Right atrium auricular region (tissue), 2 donors: ENCODE measurements at regions not wholly inside any gene's neighbourhood (a gene's known extent, or its start where the extent isn't known, plus 50 kb on each side); places are given as distances from the start of the nearest gene placed in this dataset.
"Not testable (repeated sequence)": the region's sequence is repeated elsewhere in the genome, so short reads cannot be mapped to it uniquely, and the experiment has no call there.

Experiments
- DNase-seq: peaks from one replicate; pipeline ENCODE4 v3.0.0-alpha.2; 2019; ENCODE audit warnings: low spot score
- H3K27ac ChIP-seq, 2 donors: fragments of 200-600 bp; sonication (generic); 1 replicate in 1 of 2; 2 replicates in 1 of 2; pipeline ENCODE4 v1.5.1; 2016 to 2019
- H3K27me3 ChIP-seq, 2 donors: fragments of 200-600 bp; sonication (generic); one replicate each; pipeline versions ENCODE4 v1.5.1 to v1.6.0; 2017 to 2019
- H3K36me3 ChIP-seq: fragments of 200-600 bp; sonication (generic); one replicate; pipeline ENCODE4 v1.5.1; 2016
- H3K4me1 ChIP-seq, 2 donors: fragments of 200-600 bp; sonication (generic); one replicate each; pipeline versions ENCODE4 v1.5.1 to v1.6.0; 2017 to 2019
- H3K4me3 ChIP-seq, 2 donors: fragments of 200-600 bp; sonication (generic); 1 replicate in 1 of 2; 2 replicates in 1 of 2; pipeline ENCODE4 v1.5.1; 2017 to 2019; ENCODE audit warnings: mild to moderate bottlenecking in 1 of 2, moderate library complexity in 1 of 2
- H3K9me3 ChIP-seq, 2 donors: fragments of 200-600 bp; sonication (generic); one replicate each; pipeline ENCODE4 v1.5.1; 2019
- TF ChIP-seq, protein P1 (sequence below), 2 donors: fragments of 200-600 bp; sonication (generic); IDR thresholded peaks; one replicate each; pipeline ENCODE4 v1.5.1; 2019; ENCODE audit warnings: antibody characterized with exemption in 2 of 2

DNA sequence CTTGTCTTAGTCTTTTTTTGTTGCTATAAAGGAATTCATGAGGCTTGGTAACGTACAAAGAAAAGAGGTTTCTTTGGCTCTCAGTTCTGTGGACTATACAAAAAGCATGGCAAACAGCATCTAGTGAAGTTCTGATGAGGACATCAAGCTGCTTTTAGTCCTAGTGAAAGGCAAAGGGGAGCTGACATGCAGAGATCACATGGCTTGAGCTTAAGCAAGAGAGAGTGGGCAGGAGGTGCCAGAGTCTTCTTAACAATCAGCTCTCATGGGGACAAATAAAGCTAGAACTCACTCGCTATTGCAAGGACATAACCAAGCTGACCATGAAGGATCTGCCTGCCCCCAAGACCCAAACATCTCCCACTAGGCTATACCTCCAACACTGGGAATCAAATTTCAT, 1063.1 kb downstream of the PCDH7 start:
- Histone ChIP-seq H3K27ac (no peak overlapping the region), H3K4me1 (no peaks in the 10 kb centered on the region), H3K9me3 (no peaks in the 10 kb centered on the region), H3K27me3 (no peaks in the 10 kb centered on the region), H3K36me3 (no peaks in the 10 kb centered on the region), H3K4me3 (no peak overlapping the region)
- no peak for DNase-seq
- TF ChIP-seq, protein P1, sequence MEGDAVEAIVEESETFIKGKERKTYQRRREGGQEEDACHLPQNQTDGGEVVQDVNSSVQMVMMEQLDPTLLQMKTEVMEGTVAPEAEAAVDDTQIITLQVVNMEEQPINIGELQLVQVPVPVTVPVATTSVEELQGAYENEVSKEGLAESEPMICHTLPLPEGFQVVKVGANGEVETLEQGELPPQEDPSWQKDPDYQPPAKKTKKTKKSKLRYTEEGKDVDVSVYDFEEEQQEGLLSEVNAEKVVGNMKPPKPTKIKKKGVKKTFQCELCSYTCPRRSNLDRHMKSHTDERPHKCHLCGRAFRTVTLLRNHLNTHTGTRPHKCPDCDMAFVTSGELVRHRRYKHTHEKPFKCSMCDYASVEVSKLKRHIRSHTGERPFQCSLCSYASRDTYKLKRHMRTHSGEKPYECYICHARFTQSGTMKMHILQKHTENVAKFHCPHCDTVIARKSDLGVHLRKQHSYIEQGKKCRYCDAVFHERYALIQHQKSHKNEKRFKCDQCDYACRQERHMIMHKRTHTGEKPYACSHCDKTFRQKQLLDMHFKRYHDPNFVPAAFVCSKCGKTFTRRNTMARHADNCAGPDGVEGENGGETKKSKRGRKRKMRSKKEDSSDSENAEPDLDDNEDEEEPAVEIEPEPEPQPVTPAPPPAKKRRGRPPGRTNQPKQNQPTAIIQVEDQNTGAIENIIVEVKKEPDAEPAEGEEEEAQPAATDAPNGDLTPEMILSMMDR (IDR thresholded peaks at IDR 0.05), result no peak

DNA sequence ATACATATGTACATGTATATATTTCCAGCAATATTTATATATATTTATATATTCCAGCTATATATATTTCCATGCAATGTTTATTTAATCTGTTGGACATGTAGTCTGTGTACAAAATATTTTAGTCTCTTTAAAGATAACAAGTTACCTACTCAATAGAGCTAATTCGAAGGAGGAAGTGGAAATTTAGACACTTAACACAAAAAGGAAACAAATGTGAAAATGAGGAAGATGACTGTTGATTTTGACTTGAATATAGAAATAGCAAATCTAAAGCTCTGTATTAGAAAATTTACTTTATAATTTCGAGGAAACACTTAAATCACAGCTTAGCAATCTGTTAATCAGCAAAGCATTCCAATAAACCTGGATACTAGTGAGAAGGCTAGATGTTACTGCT, 1064.4 kb downstream of the PCDH7 start:
- Histone ChIP-seq H3K4me1 (no peaks in the 10 kb centered on the region), H3K9me3 (no peaks in the 10 kb centered on the region), H3K4me3 (no peak overlapping the region), H3K27ac (no peak overlapping the region), H3K36me3 (no peaks in the 10 kb centered on the region), H3K27me3 (no peaks in the 10 kb centered on the region)
- TF ChIP-seq, protein P1 (IDR thresholded peaks at IDR 0.05), result no peak
- no peak for DNase-seq

DNA sequence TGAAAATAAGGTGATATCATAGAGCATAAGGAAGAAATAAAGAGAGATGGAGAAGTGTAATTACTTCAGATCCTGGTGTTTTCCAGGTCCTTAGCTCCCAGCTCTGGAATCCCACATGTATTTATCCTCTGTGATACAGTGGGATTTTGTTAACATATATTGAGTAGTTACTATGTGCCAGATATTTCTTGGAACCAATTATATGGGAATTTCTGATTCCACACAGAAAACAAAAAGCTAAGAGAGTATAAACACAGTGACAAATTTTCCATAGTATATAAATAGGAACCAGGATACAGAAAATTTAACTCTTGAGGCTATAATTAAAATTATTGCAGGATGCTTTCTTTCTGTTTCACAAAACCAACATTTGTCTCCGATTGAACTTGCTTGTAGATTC, 1067.5 kb downstream of the PCDH7 start:
- TF ChIP-seq, protein P1 (IDR thresholded peaks at IDR 0.05), result no peak
- Histone ChIP-seq H3K27ac (no peak overlapping the region), H3K4me1 (no peaks in the 10 kb centered on the region), H3K36me3 (no peaks in the 10 kb centered on the region), H3K27me3 (no peaks in the 10 kb centered on the region), H3K4me3 (no peak overlapping the region), H3K9me3 (no peaks in the 10 kb centered on the region)
- no peak for DNase-seq

DNA sequence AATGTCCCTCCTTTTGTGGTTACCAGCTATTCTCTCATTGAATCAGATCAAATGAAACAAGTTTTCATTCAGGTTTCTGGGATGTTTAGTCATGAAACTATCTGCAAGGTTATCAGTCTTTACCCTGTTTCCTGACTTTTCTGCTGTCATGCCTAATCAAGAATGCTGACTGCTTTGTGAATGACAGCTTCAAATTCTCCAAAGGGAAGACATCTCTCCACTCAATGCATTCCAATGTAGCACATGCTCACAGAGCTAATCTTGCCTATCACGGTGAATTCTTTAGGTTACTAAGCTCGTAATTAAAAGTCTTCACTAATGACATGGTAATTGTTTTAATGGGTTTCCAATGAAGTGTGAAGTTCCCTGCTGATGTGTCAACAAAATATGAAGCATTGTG, 1068.5 kb downstream of the PCDH7 start:
- TF ChIP-seq, protein P1 (IDR thresholded peaks at IDR 0.05), result no peak
- DNase-seq, result no peak

DNA sequence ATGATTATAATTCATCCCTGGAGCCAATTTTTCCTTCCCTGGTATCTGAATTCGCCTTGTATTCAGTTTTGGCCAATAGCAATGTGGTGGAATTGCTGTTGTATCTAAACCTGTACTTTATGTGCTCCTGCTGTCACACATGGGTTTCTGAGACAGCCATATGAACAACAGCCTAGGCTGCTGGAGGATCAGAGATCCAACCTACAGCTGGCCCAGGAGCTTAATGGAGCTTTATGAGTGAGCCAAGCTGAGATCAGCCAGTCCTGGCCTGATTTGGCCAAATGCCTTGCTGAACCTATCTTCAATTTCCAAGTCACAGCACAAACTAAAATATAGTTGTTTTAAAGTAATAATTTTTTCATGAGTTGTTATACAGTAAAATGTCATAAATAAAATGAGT, 1071.5 kb downstream of the PCDH7 start:
- no peak for DNase-seq
- TF ChIP-seq, protein P1 (IDR thresholded peaks at IDR 0.05), result no peak
- Histone ChIP-seq H3K27ac (no peak overlapping the region), H3K4me3 (no peak overlapping the region), H3K36me3 (no peaks in the 10 kb centered on the region), H3K27me3 (no peaks in the 10 kb centered on the region), H3K4me1 (no peaks in the 10 kb centered on the region), H3K9me3 (peaks cover 0 to 8% of the 10 kb centered on the region in 2 donors)

More for the DNA sequence above, 1068.5 kb downstream of the PCDH7 start:
- H3K9me3 ChIP-seq, result no peaks in the 10 kb centered on the region
- H3K27me3 ChIP-seq, result no peaks in the 10 kb centered on the region
- H3K4me3 ChIP-seq, result no peak overlapping the region
- H3K36me3 ChIP-seq, result no peaks in the 10 kb centered on the region
- no peak overlapping the region for H3K27ac ChIP-seq
- no peaks in the 10 kb centered on the region for H3K4me1 ChIP-seq

DNA sequence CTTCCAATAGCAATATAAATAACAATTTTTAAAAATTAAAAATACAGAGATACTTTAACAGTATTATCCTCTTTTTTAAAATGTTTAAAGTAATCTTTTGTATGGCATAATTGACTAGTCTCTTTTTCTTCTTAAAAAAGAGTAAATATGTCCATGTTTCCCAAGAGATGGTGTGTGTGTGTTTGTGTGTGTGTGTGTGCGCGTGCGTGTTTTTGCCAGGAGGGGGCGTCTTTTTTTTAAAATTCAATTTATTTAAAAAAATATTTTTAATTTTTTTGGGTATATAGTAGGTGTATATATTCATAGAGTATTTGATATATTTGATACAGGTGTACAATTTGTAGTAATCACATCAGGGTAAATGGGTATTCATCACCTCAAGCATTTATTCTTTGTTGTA, 1073.7 kb downstream of the PCDH7 start:
- Histone ChIP-seq H3K36me3 (no peaks in the 10 kb centered on the region), H3K9me3 (peaks cover 0 to 11% of the 10 kb centered on the region in 2 donors), H3K27ac (no peak overlapping the region), H3K4me3 (no peak overlapping the region), H3K27me3 (no peaks in the 10 kb centered on the region), H3K4me1 (no peaks in the 10 kb centered on the region)
- TF ChIP-seq, protein P1 (IDR thresholded peaks at IDR 0.05), result peak in 1 of 2 donors; percentile 18
- no peak for DNase-seq

DNA sequence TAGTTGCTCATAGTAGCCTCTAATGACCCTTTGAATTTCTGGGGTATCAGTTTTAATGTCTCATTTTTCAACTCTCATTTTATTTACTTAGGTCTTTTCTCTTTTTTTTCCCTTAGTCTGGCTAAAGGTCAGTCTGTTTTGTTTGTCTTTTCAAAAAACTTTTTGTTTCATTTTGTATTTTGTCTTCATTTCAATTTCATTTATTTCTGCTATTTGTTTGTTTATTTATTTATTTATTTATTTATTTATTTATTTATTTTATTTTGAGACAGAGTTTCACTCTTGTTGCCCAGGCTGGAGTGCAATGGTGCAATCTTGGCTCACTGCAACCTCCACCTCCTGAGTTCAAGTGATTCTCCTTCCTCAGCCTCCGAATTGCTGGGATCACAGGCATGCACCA, 1076.9 kb downstream of the PCDH7 start:
- not testable (repeated sequence) for H3K36me3 ChIP-seq, DNase-seq, H3K27ac ChIP-seq, H3K4me1 ChIP-seq, H3K4me3 ChIP-seq, H3K27me3 ChIP-seq
- H3K9me3 ChIP-seq, result peaks cover 0 to 11% of the 10 kb centered on the region in 2 donors
